Pancreas (tissue), 10 donors: ENCODE measurements at regions not wholly inside any gene's neighbourhood (a gene's known extent, or its start where the extent isn't known, plus 50 kb on each side); places are given as distances from the start of the nearest gene placed in this dataset.
A peak's percentile ranks its signal among the peaks of the same experiment; 100 is the strongest.
"Not testable (repeated sequence)": the region's sequence is repeated elsewhere in the genome, so short reads cannot be mapped to it uniquely, and the experiment has no call there.

Source experiments
- ATAC-seq, 4 donors: fragments of 200-7000 bp; cut with Tn5 transposase; one replicate each; pipeline versions ENCODE4 v1.8.0 to v1.9.1; 2020; ENCODE audit warnings: mild to moderate bottlenecking in 4 of 4, moderate library complexity in 4 of 4
- DNase-seq, 6 donors: peaks; one replicate each; pipeline ENCODE4 v3.0.0-alpha.2; 2020
- FAIRE-seq: peaks from 2 replicates; lab custom pipeline; 2012; peaks lifted over from hg19 to GRCh38; lab: Jason Lieb, UNC
- H3K27ac ChIP-seq, 4 donors: fragments of 200-600 bp; sonication (generic); 1 replicate in 3 of 4; 2 replicates in 1 of 4; pipeline versions ENCODE4 v1.5.0 to v1.8.0; 2020
- H3K27me3 ChIP-seq, 4 donors: fragments of 200-600 bp; one replicate each; pipeline ENCODE4 v1.8.0; 2021
- H3K36me3 ChIP-seq, 3 donors: fragments of 200-600 bp; sonication (generic) in 1 of 3; one replicate each; pipeline versions ENCODE4 v1.5.0 to v1.8.0; 2020 to 2021
- H3K4me1 ChIP-seq, 3 donors: fragments of 200-600 bp; one replicate each; pipeline ENCODE4 v1.8.0; 2021
- H3K4me3 ChIP-seq, 4 donors: fragments of 200-600 bp; sonication (generic) in 2 of 4; one replicate each; pipeline versions ENCODE4 v1.5.0 to v1.8.0; 2020 to 2021
- H3K9me3 ChIP-seq, 4 donors: fragments of 200-600 bp; one replicate each; pipeline ENCODE4 v1.8.0; 2021
- CTCF ChIP-seq, 4 donors: fragments of 200-600 bp; sonication (generic) in 3 of 4; IDR thresholded peaks; one replicate each; pipeline versions ENCODE4 v1.5.0 to v1.8.0; 2021; ENCODE audit warnings: antibody characterized with exemption in 4 of 4
- WGBS, 2 donors: extraction: QIAGEN DNeasy Blood & Tissue Kit; methylation state at CpG; one replicate each; pipeline ENCODE4 v1.1.7; 2013; 5-methylcytosine and 5-hydroxymethylcytosine counted together
- intact Hi-C, 3 donors: fragments of 100-400 bp; cut with DNase I; formaldehyde crosslinking; loops; one replicate each; pipeline versions ENCODE4 v1.11.1 to v1.14.2; 2022
- donor health status: healthy with polysubstance abuse.
- donor health status: DM: no; HTN: no; CAD: no; lungs with moderate emphysema.
- donor health status: DM: no; HTN: no; CAD: no.
- donor health status: control.
- donor health status: control.
- donor health status: Bipolar disorder and iron deficiency.
- donor health status: DM: yes; HTN: yes; CAD: no.
- donor health status: DM: no; HTN: no; CAD: no.
- donor health status: DM: no; HTN: no; CAD: no.
- donor health status: DM: yes; HTN: yes; CAD: no.

GRCh38 chr14:104267895-104268294, 129.5 kb downstream of the KIF26A start:
- Histone ChIP-seq H3K27me3 (no peaks in the 10 kb centered on the region), H3K9me3 (no peaks in the 10 kb centered on the region), H3K4me3 (no peak overlapping the region), H3K4me1 (no peaks in the 10 kb centered on the region), H3K27ac (no peak overlapping the region), H3K36me3 (no peaks in the 10 kb centered on the region)
- TF ChIP-seq CTCF (IDR thresholded peaks at IDR 0.05): no peak
- FAIRE-seq (no peak), DNase-seq (peak in 3 of 6 donors; percentile 3 to 35 (median 27)), ATAC-seq (no peak)
- intact Hi-C loops: no loop called here
- 75 to 77% methylated on average over 18 of the region's 18 CpGs for WGBS, 2 donors

- 83 to 90% methylated on average over 7 of the region's 7 CpGs for WGBS, 2 donors
- Histone ChIP-seq H3K9me3 (no peaks in the 10 kb centered on the region), H3K4me1 (no peaks in the 10 kb centered on the region), H3K36me3 (no peaks in the 10 kb centered on the region), H3K27me3 (no peaks in the 10 kb centered on the region), H3K27ac (no peak overlapping the region), H3K4me3 (no peak overlapping the region)
- ATAC-seq: no peak
- FAIRE-seq: no peak
- intact Hi-C loops: no loop called here
- DNase-seq: peak in 1 of 6 donors; percentile 1
- TF ChIP-seq CTCF (IDR thresholded peaks at IDR 0.05): no peak
Measured at GRCh38 chr14:104268295-104268694, 129.9 kb downstream of the KIF26A start.

GRCh38 chr14:104268725-104269436, 130.5 kb downstream of the KIF26A start:
- intact Hi-C loops: no loop called here
- Histone ChIP-seq H3K27ac (no peak overlapping the region), H3K27me3 (no peaks in the 10 kb centered on the region), H3K9me3 (no peaks in the 10 kb centered on the region), H3K36me3 (no peaks in the 10 kb centered on the region), H3K4me3 (no peak overlapping the region), H3K4me1 (no peaks in the 10 kb centered on the region)
- ATAC-seq: no peak
- TF ChIP-seq CTCF (IDR thresholded peaks at IDR 0.05): no peak
- 67 to 79% methylated on average over 23 to 24 of the region's 25 CpGs for WGBS, 2 donors
- peak in 3 of 6 donors; percentile 9 to 36 (median 30) for DNase-seq
- no peak for FAIRE-seq

- WGBS, 2 donors: 82 to 90% methylated on average over 30 to 34 of the region's 34 CpGs
- H3K36me3 ChIP-seq, H3K4me3 ChIP-seq, H3K4me1 ChIP-seq, ATAC-seq, intact Hi-C loops, H3K27me3 ChIP-seq, H3K9me3 ChIP-seq, FAIRE-seq, H3K27ac ChIP-seq: not testable (repeated sequence)
- peak in 4 of 6 donors; percentile 1 to 35 (median 19) for DNase-seq
Measured at GRCh38 chr14:104269511-104270241, 131.3 kb downstream of the KIF26A start.

GRCh38 chr14:104271391-104271790, 133.0 kb downstream of the KIF26A start:
- H3K36me3 ChIP-seq: no peaks in the 10 kb centered on the region
- ATAC-seq (no peak), DNase-seq (no peak), FAIRE-seq (no peak)
- no peak overlapping the region for H3K27ac ChIP-seq
- H3K27me3 ChIP-seq: no peaks in the 10 kb centered on the region
- WGBS, 2 donors: 50 to 80% methylated on average over 1 of the region's 1 CpG
- no peak overlapping the region for H3K4me3 ChIP-seq
- no peaks in the 10 kb centered on the region for H3K9me3 ChIP-seq
- intact Hi-C loops: no loop called here
- no peak for TF ChIP-seq CTCF (IDR thresholded peaks at IDR 0.05)
- no peaks in the 10 kb centered on the region for H3K4me1 ChIP-seq
